GM10266 (cell line): ENCODE measurements at regions not wholly inside any gene's neighbourhood (a gene's known extent, or its start where the extent isn't known, plus 50 kb on each side); places are given as distances from the start of the nearest gene placed in this dataset.

ENCODE experiments used
- DNase-seq: peaks from one replicate; pipeline ENCODE4 v3.0.0; 2012; ENCODE audit errors: extremely low spot score
- CTCF ChIP-seq: IDR thresholded peaks from 2 replicates; pipeline ENCODE4 v1.5.1; 2012; ENCODE audit warnings: mild to moderate bottlenecking, low read depth; ENCODE audit not compliant: control insufficient read depth, insufficient read depth; ENCODE audit errors: missing control alignments

DNA sequence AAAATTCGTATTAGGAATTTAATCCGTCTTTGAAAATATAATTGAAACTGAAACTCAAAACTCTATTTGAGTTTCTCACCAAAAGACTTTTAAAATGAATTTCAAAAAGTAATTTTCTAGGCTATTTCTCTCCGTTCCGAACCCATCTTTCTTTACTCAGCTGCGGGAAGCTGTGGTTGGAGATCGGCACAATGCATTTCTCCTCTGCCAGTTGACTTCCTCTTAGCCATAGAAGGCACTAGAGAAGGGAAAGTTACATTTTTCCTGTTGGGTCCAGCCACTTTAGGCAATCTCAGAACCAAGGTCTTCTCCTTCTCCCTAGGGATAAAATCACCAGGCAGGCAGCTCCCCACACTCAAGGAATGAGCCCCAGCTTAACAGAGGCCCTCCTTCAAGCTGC is 133.6 kb upstream of the COL1A2 start:
- TF ChIP-seq CTCF: no peak
- no peak for DNase-seq

GRCh38 chr7:94264756-94265155 is 129.9 kb upstream of the COL1A2 start:
- DNase-seq: no peak
- TF ChIP-seq CTCF: no peak

GRCh38 chr7:94265456-94265855 is 129.2 kb upstream of the COL1A2 start:
- no peak for TF ChIP-seq CTCF

GRCh38 chr7:94266238-94266644 is 128.5 kb upstream of the COL1A2 start:
- no peak for DNase-seq
- no peak for TF ChIP-seq CTCF

More at GRCh38 chr7:94265456-94265855, 129.2 kb upstream of the COL1A2 start:
- DNase-seq: no peak

- DNase-seq: no peak
- TF ChIP-seq CTCF: no peak
These were observed 123.9 kb upstream of the COL1A2 start for GRCh38 chr7:94270772-94271171.

DNA sequence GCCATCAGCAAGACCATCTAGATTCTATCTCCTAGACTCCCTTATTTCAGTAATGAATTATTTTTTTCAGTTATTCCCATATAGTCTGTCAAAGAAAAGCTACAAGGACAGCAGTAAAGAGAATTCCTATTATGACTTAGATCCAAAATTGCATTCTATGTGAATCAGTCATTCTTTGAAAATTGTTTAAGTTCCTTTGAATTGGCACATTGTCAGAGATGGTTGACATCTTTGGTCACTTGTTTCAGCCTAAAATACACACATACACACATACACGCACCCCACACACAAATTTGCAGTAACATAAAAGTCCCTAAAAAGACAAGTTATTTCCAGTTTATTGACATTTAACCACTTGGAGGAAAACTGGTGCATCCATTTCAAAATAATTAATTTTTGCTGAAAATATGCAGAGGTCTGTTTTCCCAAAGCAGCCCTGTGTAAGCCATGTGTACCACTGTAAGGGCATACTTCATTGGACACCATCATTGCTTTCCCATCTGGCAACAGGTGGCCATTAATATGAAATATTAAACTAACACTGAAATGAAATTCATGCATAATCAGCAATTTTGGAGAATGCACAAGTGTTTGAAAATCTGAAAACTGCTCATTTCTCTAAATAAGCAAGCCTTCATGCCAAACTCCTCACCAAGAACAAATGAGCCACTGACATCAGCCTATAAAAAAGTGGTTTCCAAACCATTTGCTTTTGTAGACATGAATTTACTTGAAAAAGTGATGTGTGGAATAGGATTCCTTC is 121.7 kb upstream of the COL1A2 start:
- DNase-seq: no peak
- no peak for TF ChIP-seq CTCF

DNA sequence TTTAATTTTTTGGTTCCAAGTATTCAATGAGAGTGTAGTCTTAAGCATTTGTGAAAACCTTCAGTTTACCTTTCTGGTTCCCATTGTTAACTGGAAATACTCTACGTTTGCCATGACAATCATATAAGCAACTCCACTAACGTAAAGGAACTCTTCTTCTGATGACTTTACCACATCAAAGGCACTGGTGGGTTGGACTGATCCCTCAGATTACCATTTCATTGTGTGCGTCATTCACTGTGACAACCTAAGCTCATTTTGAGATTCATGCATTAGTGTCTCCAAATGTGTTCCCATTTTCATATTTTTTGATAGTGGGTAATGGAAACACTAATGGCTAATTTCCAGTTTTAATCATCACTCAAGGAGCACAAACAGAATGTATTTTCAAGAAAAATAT is 119.9 kb upstream of the COL1A2 start:
- no peak for TF ChIP-seq CTCF
- no peak for DNase-seq
